K562 (cell line): ENCODE measurements at regions not wholly inside any gene's neighbourhood (a gene's known extent, or its start where the extent isn't known, plus 50 kb on each side); places are given as distances from the start of the nearest gene placed in this dataset.

Experiments
- ATAC-seq: fragments of 200-7000 bp; cut with Tn5 transposase; 3 replicates; pipeline ENCODE4 v1.9.1; 2020; ENCODE audit warnings: moderate library complexity
- BruUV-seq: library from RNA; stranded (reverse); fragments of 400-500 nt; replicated peaks from 2 replicates; lab custom pipeline; 2021; lab: Mats Ljungman, UMichigan
- CTCF ChIA-PET: fragments of 300-600 bp; formaldehyde crosslinking; extraction: SDS; loops from one replicate; lab custom pipeline; 2021; ENCODE audit warnings: low intra/inter-chr PET ratio; lab: Yijun Ruan, JAX
- POLR2A ChIA-PET: fragments of 300-600, 350-650 bp; sonication (Branson Sonifier 250); formaldehyde crosslinking; extraction: SDS; loops from one replicate; lab custom pipeline; 2021; ENCODE audit warnings: antibody characterized with exemption, inconsistent platforms; lab: Yijun Ruan, JAX
- DNase-seq, 4 experiments: peaks; one replicate each; pipeline versions ENCODE4 v3.0.0 to v3.0.0-alpha.2; 2011 to 2018; ENCODE audit warnings: low spot score in 3 of 4, mixed read lengths in 3 of 4; ENCODE audit errors: extremely low read depth in 1 of 4
- FAIRE-seq: peaks from 2 replicates; lab custom pipeline; 2011; peaks lifted over from hg19 to GRCh38; lab: Jason Lieb, UNC
- H2AFZ ChIP-seq: 2 replicates; pipeline ENCODE4 v1.6.0; 2011; ENCODE audit warnings: low read depth, low read length, control low read depth, inconsistent platforms
- H3K27ac ChIP-seq: fragments of 200-600 bp; 3 replicates; pipeline ENCODE4 v1.8.0; 2011; ENCODE audit warnings: low read depth, mild to moderate bottlenecking, control low read depth, inconsistent platforms, low read length, moderate library complexity, mixed read lengths; ENCODE audit errors: extremely low read depth
- H3K27me3 ChIP-seq, 2 experiments: fragments of 300-600 bp in 1 of 2; 2 replicates in 1 of 2; 3 replicates in 1 of 2; pipeline versions ENCODE4 v1.6.0 to v1.8.0; 2011; ENCODE audit warnings: inconsistent platforms in 2 of 2, low read length in 2 of 2, mild to moderate bottlenecking in 1 of 2, mixed read lengths in 1 of 2, moderate library complexity in 1 of 2; ENCODE audit not compliant: control insufficient read depth in 2 of 2, insufficient read depth in 2 of 2
- H3K36me3 ChIP-seq: fragments of 300-600 bp; 3 replicates; pipeline ENCODE4 v1.8.0; 2011; ENCODE audit warnings: mild to moderate bottlenecking, low read length, inconsistent platforms; ENCODE audit not compliant: control insufficient read depth, insufficient read depth
- H3K4me1 ChIP-seq, 2 experiments: fragments of 200-600 bp in 1 of 2; replicated peaks in 1 of 2; 2 replicates in 1 of 2; 3 replicates in 1 of 2; pipeline versions ENCODE4 v1.5.1 to v1.8.0; 2011; ENCODE audit warnings: inconsistent platforms in 2 of 2, low read length in 2 of 2, mild to moderate bottlenecking in 1 of 2, mixed read lengths in 1 of 2, moderate library complexity in 1 of 2; ENCODE audit not compliant: control insufficient read depth in 2 of 2, insufficient read depth in 2 of 2
- H3K4me2 ChIP-seq: 2 replicates; pipeline ENCODE4 v1.6.1; 2011; ENCODE audit warnings: low read length, control low read depth, inconsistent platforms, mixed read lengths; ENCODE audit not compliant: insufficient read depth
- H3K4me3 ChIP-seq: fragments of 200-600 bp; sonication (generic), shearing (Covaris generic); 2 replicates; pipeline ENCODE4 v1.5.1; 2016; ENCODE audit warnings: control low read depth, inconsistent platforms
- H3K79me2 ChIP-seq: fragments of 200-600 bp; 3 replicates; pipeline ENCODE4 v1.8.0; 2011; ENCODE audit warnings: low read length, inconsistent platforms; ENCODE audit not compliant: control insufficient read depth, insufficient read depth
- H3K9ac ChIP-seq, 2 experiments: 2 replicates each; pipeline versions ENCODE4 v1.6.0 to v1.6.1; 2011; ENCODE audit warnings: low read depth in 2 of 2, low read length in 2 of 2, control low read depth in 1 of 2, inconsistent platforms in 1 of 2, mild to moderate bottlenecking in 1 of 2, mixed read lengths in 1 of 2; ENCODE audit not compliant: insufficient read depth in 1 of 2
- H3K9me1 ChIP-seq: one replicate; pipeline ENCODE4 v1.6.0; 2011; ENCODE audit warnings: inconsistent platforms, mild to moderate bottlenecking, low read length, moderate library complexity; ENCODE audit not compliant: control insufficient read depth, insufficient read depth
- H3K9me3 ChIP-seq: replicated peaks from 2 replicates; pipeline ENCODE4 v1.5.1; 2011; ENCODE audit warnings: low read depth, low read length, inconsistent platforms; ENCODE audit not compliant: control insufficient read depth, insufficient read depth
- H4K20me1 ChIP-seq: replicated peaks from 2 replicates; pipeline ENCODE4 v1.6.1; 2011; ENCODE audit warnings: low read length, inconsistent platforms, mixed read lengths; ENCODE audit not compliant: control insufficient read depth, insufficient read depth
- CTBP1 ChIP-seq: fragments of 450-650 bp; IDR thresholded peaks from 2 replicates; pipeline ENCODE4 v1.6.1; 2016; ENCODE audit warnings: borderline replicate concordance
- FOXM1 ChIP-seq, 2 experiments: fragments of 450-650 bp in 1 of 2; sonication (generic) in 1 of 2; formaldehyde crosslinking in 1 of 2; IDR thresholded peaks; 2 replicates each; pipeline versions ENCODE4 v1.6.1 to v1.9.0; 2017 to 2022; ENCODE audit warnings: low read depth in 2 of 2, mild to moderate bottlenecking in 2 of 2, missing genetic modification reagents in 1 of 2, moderate library complexity in 1 of 2
- HDAC3 ChIP-seq: fragments of 450-650 bp; IDR thresholded peaks from 2 replicates; pipeline ENCODE4 v1.6.1; 2018; ENCODE audit warnings: borderline replicate concordance, mild to moderate bottlenecking, moderate library complexity; ENCODE audit not compliant: partially characterized antibody
- KDM1A ChIP-seq, 2 experiments: fragments of 450-650 bp; IDR thresholded peaks; 2 replicates each; pipeline ENCODE4 v1.6.1; 2016; ENCODE audit warnings: mild to moderate bottlenecking in 2 of 2
- MAFF ChIP-seq: IDR thresholded peaks from 2 replicates; pipeline ENCODE4 v1.6.1; 2012; ENCODE audit warnings: low read length, improper control_type of control experiment
- MCM3 ChIP-seq: fragments of 450-650 bp; IDR thresholded peaks from 2 replicates; pipeline ENCODE4 v1.6.1; 2016
- MTF1 ChIP-seq: fragments of 250-450 bp; sonication (Bioruptor Pico); IDR thresholded peaks from 2 replicates; pipeline ENCODE4 v1.9.0; 2021; ENCODE audit warnings: moderate library complexity, mild to moderate bottlenecking, inconsistent platforms, borderline replicate concordance
- MYC ChIP-seq, 2 experiments: fragments of 250-450 bp in 1 of 2; sonication (Bioruptor Pico) in 1 of 2; IDR thresholded peaks; 2 replicates each; pipeline versions ENCODE4 v1.5.1 to v1.6.1; 2012 to 2021; ENCODE audit warnings: low read depth in 2 of 2, borderline replicate concordance in 1 of 2, improper control_type of control experiment in 1 of 2, low read length in 1 of 2, mild to moderate bottlenecking in 1 of 2, moderate library complexity in 1 of 2
- NONO ChIP-seq, 2 experiments: fragments of 200-400 bp in 1 of 2; fragments of 450-650 bp in 1 of 2; formaldehyde crosslinking in 1 of 2; IDR thresholded peaks; 2 replicates each; pipeline ENCODE4 v1.6.1; 2017; ENCODE audit warnings: low read depth in 2 of 2, mild to moderate bottlenecking in 2 of 2, moderate library complexity in 2 of 2, low read length in 1 of 2
- POLR2H ChIP-seq: IDR thresholded peaks from 2 replicates; pipeline ENCODE4 v1.6.1; 2016; ENCODE audit warnings: missing genetic modification characterization, low read depth, mild to moderate bottlenecking, control low read depth, missing compliant biosample characterization, moderate library complexity
- RBM14 ChIP-seq: fragments of 200-400 bp; formaldehyde crosslinking; IDR thresholded peaks from 2 replicates; pipeline ENCODE4 v1.6.1; 2018; ENCODE audit warnings: low read depth, mild to moderate bottlenecking, low read length, moderate library complexity, borderline replicate concordance; ENCODE audit not compliant: insufficient read depth
- RBM39 ChIP-seq: fragments of 200-400 bp; formaldehyde crosslinking; optimal IDR thresholded peaks from 2 replicates; pipeline ENCODE3; 2018; ENCODE audit warnings: low read depth, low read length
- SMC3 ChIP-seq: conservative IDR thresholded peaks from 2 replicates; pipeline ENCODE4 v1.6.1; 2011; ENCODE audit warnings: low read depth, low read length, improper control_type of control experiment; ENCODE audit not compliant: insufficient read depth
- WGBS: fragments of 100-300 bp; shearing (Covaris generic); methylation state at CpG from one replicate; pipeline ENCODE4 v1.1.6; 2016; ENCODE audit warnings: low coverage, mixed read lengths; ENCODE audit not compliant: insufficient coverage; ENCODE audit errors: missing lambda C conversion rate; 5-methylcytosine and 5-hydroxymethylcytosine counted together
- in situ Hi-C: fragments of 300-500 bp; cut with MboI; formaldehyde crosslinking; loops from 4 replicates; pipeline ENCODE4 v1.15.0; 2018; ENCODE audit warnings: inconsistent platforms, mixed read lengths
- intact Hi-C: fragments of 100-400 bp; cut with micrococcal nuclease; formaldehyde crosslinking; loops from 2 replicates; pipeline ENCODE4 v1.14.2; 2022
- TF ChIP-seq, protein P1 (sequence below): IDR thresholded peaks from 2 replicates; pipeline ENCODE4 v1.6.1; 2012; ENCODE audit warnings: low read depth, low read length, improper control_type of control experiment, borderline replicate concordance

DNA sequence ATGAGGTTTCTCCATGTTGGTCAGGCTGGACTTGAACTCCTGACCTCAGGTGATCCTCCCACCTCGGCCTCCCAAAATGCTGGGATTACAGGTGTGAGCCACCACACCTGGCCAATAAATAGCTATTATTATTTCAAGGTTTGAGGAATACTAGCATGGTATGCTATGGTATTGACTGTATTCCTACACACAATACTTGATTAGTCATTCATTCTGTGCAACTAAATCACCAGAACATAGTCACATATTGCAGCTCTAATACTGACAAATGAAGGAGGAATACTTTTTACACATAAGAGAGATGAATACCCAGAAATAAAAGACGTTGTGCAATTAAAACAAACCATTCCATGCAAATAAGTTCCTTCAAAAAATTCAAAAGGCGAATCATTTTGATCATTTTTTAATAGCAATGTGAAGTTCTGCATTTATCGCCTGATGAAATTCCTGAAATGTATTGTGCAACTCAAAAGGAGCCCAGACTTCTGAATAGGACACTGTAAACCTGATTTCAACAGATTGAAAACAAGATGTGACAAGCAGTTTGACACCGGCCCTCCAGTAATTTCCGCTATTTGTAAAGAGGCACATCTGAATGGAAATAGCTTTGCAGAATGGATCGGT lies 687.4 kb upstream of the SEMA6A start:
- ATAC-seq (no peak), DNase-seq (no peak), FAIRE-seq (no peak)
- no peaks in the 10 kb centered on the region for H3K9me1 ChIP-seq
- H3K4me2 ChIP-seq: no peak overlapping the region
- H2AFZ ChIP-seq: no peak overlapping the region
- H3K27me3 ChIP-seq: no peaks in the 10 kb centered on the region
- TF ChIP-seq SMC3 (no peak), MTF1 (CRISPR knock-in tag) (no peak), MAFF (no peak), HDAC3 (no peak), CTBP1 (no peak), FOXM1 (IDR thresholded peaks at IDR 0.05; ENCODE audit: low read depth) (no peak), FOXM1 (CRISPR knock-in tag; IDR thresholded peaks at IDR 0.05; ENCODE audit: low read depth) (no peak), NONO (IDR thresholded peaks at IDR 0.05; ENCODE audit: low read depth in 2 of 2, low read length in 1 of 2) (no peak), RBM14 (no peak), RBM39 (no peak), MYC (IDR thresholded peaks at IDR 0.05; ENCODE audit: low read depth, low read length) (no peak), MYC (CRISPR knock-in tag; IDR thresholded peaks at IDR 0.05; ENCODE audit: borderline replicate concordance, low read depth) (no peak), POLR2H (no peak), KDM1A (IDR thresholded peaks at IDR 0.05) (no peak), MCM3 (no peak)
- TF ChIP-seq, protein P1, sequence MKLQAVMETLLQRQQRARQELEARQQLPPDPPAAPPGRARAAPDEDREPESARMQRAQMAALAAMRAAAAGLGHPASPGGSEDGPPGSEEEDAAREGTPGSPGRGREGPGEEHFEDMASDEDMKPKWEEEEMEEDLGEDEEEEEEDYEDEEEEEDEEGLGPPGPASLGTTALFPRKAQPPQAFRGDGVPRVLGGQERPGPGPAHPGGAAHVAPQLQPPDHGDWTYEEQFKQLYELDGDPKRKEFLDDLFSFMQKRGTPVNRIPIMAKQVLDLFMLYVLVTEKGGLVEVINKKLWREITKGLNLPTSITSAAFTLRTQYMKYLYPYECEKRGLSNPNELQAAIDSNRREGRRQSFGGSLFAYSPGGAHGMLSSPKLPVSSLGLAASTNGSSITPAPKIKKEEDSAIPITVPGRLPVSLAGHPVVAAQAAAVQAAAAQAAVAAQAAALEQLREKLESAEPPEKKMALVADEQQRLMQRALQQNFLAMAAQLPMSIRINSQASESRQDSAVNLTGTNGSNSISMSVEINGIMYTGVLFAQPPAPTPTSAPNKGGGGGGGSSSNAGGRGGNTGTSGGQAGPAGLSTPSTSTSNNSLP: no peak
- intact Hi-C loops: no loop called here
- no peaks in the 10 kb centered on the region for H4K20me1 ChIP-seq
- in situ Hi-C loops: no loop called here
- H3K4me1 ChIP-seq: no peaks in the 10 kb centered on the region
- H3K27ac ChIP-seq: no peak overlapping the region
- CTCF ChIA-PET: no interaction called here
- no peak overlapping the region for H3K4me3 ChIP-seq
- H3K79me2 ChIP-seq: no peaks in the 10 kb centered on the region
- POLR2A ChIA-PET: no interaction called here
- H3K9ac ChIP-seq: no peak overlapping the region
- H3K9me3 ChIP-seq: no peaks in the 10 kb centered on the region
- no TSS peak for BruUV-seq
- no peaks in the 10 kb centered on the region for H3K36me3 ChIP-seq
- whole genome bisulfite sequencing: 1% methylated on average over 7 of the region's 7 CpGs
